Keratinocyte (primary cell): ENCODE measurements at regions not wholly inside any gene's neighbourhood (a gene's known extent, or its start where the extent isn't known, plus 50 kb on each side); places are given as distances from the start of the nearest gene placed in this dataset.

Experiments used
- DNase-seq: peaks from one replicate; pipeline ENCODE4 v3.0.0-alpha.2; 2011; ENCODE audit warnings: low read depth, missing footprints, low spot score
- FAIRE-seq: peaks from 2 replicates; lab custom pipeline; 2011; peaks lifted over from hg19 to GRCh38; lab: Jason Lieb, UNC
- H2AFZ ChIP-seq: 2 replicates; pipeline ENCODE4 v1.6.0; 2012; ENCODE audit warnings: low read length, control low read depth, inconsistent platforms; ENCODE audit not compliant: control insufficient read depth
- H3K27ac ChIP-seq: 2 replicates; pipeline ENCODE4 v1.5.1; 2011; ENCODE audit warnings: low read length; ENCODE audit not compliant: control insufficient read depth, insufficient read depth
- H3K27me3 ChIP-seq: 3 replicates; pipeline ENCODE4 v1.6.0; 2011; ENCODE audit warnings: low read length; ENCODE audit not compliant: control insufficient read depth, insufficient read depth; ENCODE audit errors: extremely low read depth
- H3K36me3 ChIP-seq, 2 experiments: 2 replicates in 1 of 2; 3 replicates in 1 of 2; pipeline ENCODE4 v1.5.1; 2011; ENCODE audit warnings: low read length in 2 of 2, mild to moderate bottlenecking in 1 of 2; ENCODE audit not compliant: control insufficient read depth in 2 of 2, insufficient read depth in 2 of 2; ENCODE audit errors: extremely low read depth in 1 of 2
- H3K4me1 ChIP-seq: 3 replicates; pipeline ENCODE4 v1.5.1; 2011; ENCODE audit warnings: low read length; ENCODE audit not compliant: control insufficient read depth, insufficient read depth; ENCODE audit errors: extremely low read depth
- H3K4me2 ChIP-seq: 3 replicates; pipeline ENCODE4 v1.6.0; 2011; ENCODE audit warnings: low read depth, low read length; ENCODE audit not compliant: control insufficient read depth, insufficient read depth; ENCODE audit errors: extremely low read depth
- H3K4me3 ChIP-seq, 3 experiments: fragments of 200-600 bp in 1 of 3; sonication (generic) in 1 of 3; 2 replicates in 2 of 3; 3 replicates in 1 of 3; pipeline ENCODE4 v1.5.1; 2011 to 2016; ENCODE audit warnings: low read length in 3 of 3, mild to moderate bottlenecking in 3 of 3, control low read depth in 2 of 3, inconsistent platforms in 1 of 3, low read depth in 1 of 3, mixed read lengths in 1 of 3, mixed run types in 1 of 3, moderate library complexity in 1 of 3; ENCODE audit not compliant: control insufficient read depth in 2 of 3, insufficient read depth in 2 of 3; ENCODE audit errors: extremely low read depth in 1 of 3
- H3K79me2 ChIP-seq: 2 replicates; pipeline ENCODE4 v1.6.0; 2012; ENCODE audit warnings: low read length; ENCODE audit not compliant: control insufficient read depth, insufficient read depth
- H3K9ac ChIP-seq: 3 replicates; pipeline ENCODE4 v1.6.0; 2011; ENCODE audit warnings: low read length; ENCODE audit not compliant: control insufficient read depth, insufficient read depth; ENCODE audit errors: extremely low read depth
- H3K9me1 ChIP-seq: 3 replicates; pipeline ENCODE4 v1.6.0; 2011; ENCODE audit warnings: low read length; ENCODE audit not compliant: control insufficient read depth, insufficient read depth; ENCODE audit errors: extremely low read depth
- H3K9me3 ChIP-seq: 2 replicates; pipeline ENCODE4 v1.5.1; 2012; ENCODE audit warnings: low read depth, low read length; ENCODE audit not compliant: control insufficient read depth
- H4K20me1 ChIP-seq: 3 replicates; pipeline ENCODE4 v1.6.0; 2011; ENCODE audit warnings: low read length; ENCODE audit not compliant: control insufficient read depth, insufficient read depth; ENCODE audit errors: extremely low read depth
- CTCF ChIP-seq, 3 experiments: IDR thresholded peaks in 1 of 3; conservative IDR thresholded peaks in 1 of 3; optimal IDR thresholded peaks in 1 of 3; 2 replicates in 2 of 3; 3 replicates in 1 of 3; pipeline versions ENCODE3 to v1.5.1; 2011; ENCODE audit warnings: low read length in 3 of 3, mild to moderate bottlenecking in 3 of 3, moderate library complexity in 2 of 3, control low read depth in 1 of 3, inconsistent platforms in 1 of 3; ENCODE audit not compliant: insufficient read depth in 2 of 3; ENCODE audit errors: extremely low read depth in 1 of 3
- EZH2 ChIP-seq: IDR thresholded peaks from one replicate; pipeline ENCODE4 v1.6.1; 2012; ENCODE audit warnings: inconsistent platforms, mild to moderate bottlenecking, low read length, moderate library complexity
- dilution Hi-C: fragments of 300-500 bp; cut with MboI; formaldehyde crosslinking; loops from one replicate; pipeline ENCODE4 v1.7.0; 2020; ENCODE audit warnings: low sequenced_read_pairs; ENCODE audit not compliant: extremely low pct_ligation_motif_present

- no peak overlapping the region for H3K4me2 ChIP-seq
- H3K27me3 ChIP-seq: no peaks in the 10 kb centered on the region
- DNase-seq (no peak), FAIRE-seq (no peak)
- dilution Hi-C loops: loop anchor here (25.0 kb wide), 1 partner anchor 244 kb away; no protein-coding TSS in a partner anchor
- H3K4me3 ChIP-seq: no peak overlapping the region
- no peaks in the 10 kb centered on the region for H3K9me3 ChIP-seq
- no peak overlapping the region for H3K9ac ChIP-seq
- TF ChIP-seq EZH2 (no peak), CTCF (optimal IDR thresholded peaks at IDR 0.05 in 1 of 3, IDR thresholded peaks at IDR 0.05 in 1 of 3, conservative IDR thresholded peaks at IDR 0.05 in 1 of 3; ENCODE audit: extremely low read depth in 1 of 3, insufficient read depth in 2 of 3, low read length in 3 of 3) (no peak)
- H4K20me1 ChIP-seq: no peaks in the 10 kb centered on the region
- no peak overlapping the region for H2AFZ ChIP-seq
- peaks cover 2% of the 10 kb centered on the region for H3K4me1 ChIP-seq
- H3K79me2 ChIP-seq: no peaks in the 10 kb centered on the region
- no peaks in the 10 kb centered on the region for H3K9me1 ChIP-seq
- no peak overlapping the region for H3K27ac ChIP-seq
- H3K36me3 ChIP-seq: no peaks in the 10 kb centered on the region
Measured at GRCh38 chr11:57081356-57081755, 92.6 kb downstream of the OR5AK2 start.

DNA sequence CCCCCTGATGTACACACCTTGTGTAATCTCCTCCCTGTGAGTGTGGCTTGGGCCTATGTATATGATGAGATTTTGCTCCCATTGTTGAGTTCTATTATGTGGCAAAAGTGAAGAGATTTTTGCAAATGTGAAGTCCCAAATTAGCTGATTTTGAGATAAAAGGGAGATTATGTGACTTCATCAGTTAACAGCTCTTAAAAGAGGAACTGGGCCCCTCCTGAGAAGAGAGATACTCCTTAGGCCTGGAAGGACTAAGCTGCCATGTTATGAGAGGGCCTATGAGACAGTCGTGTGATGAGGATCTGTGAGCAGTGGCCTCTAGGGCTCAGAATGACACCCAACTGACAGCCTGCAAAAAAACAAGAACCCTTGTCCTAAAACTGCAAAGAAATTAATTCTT is 93.4 kb downstream of the OR5AK2 start:
- no peaks in the 10 kb centered on the region for H3K36me3 ChIP-seq
- dilution Hi-C loops: loop anchor here (25.0 kb wide), 1 partner anchor 245 kb away; no protein-coding TSS in a partner anchor
- H3K4me2 ChIP-seq: no peak overlapping the region
- H3K4me1 ChIP-seq: peaks cover 2% of the 10 kb centered on the region
- no peaks in the 10 kb centered on the region for H3K27me3 ChIP-seq
- no peaks in the 10 kb centered on the region for H4K20me1 ChIP-seq
- TF ChIP-seq CTCF (optimal IDR thresholded peaks at IDR 0.05 in 1 of 3, IDR thresholded peaks at IDR 0.05 in 1 of 3, conservative IDR thresholded peaks at IDR 0.05 in 1 of 3; ENCODE audit: extremely low read depth in 1 of 3, insufficient read depth in 2 of 3, low read length in 3 of 3): no peak
- no peak for TF ChIP-seq EZH2
- H3K9me1 ChIP-seq: no peaks in the 10 kb centered on the region
- H2AFZ ChIP-seq: no peak overlapping the region
- no peak for FAIRE-seq
- H3K27ac ChIP-seq: no peak overlapping the region
- H3K9ac ChIP-seq: no peak overlapping the region
- H3K4me3 ChIP-seq: no peak overlapping the region
- no peak for DNase-seq
- no peaks in the 10 kb centered on the region for H3K79me2 ChIP-seq
- no peaks in the 10 kb centered on the region for H3K9me3 ChIP-seq
